ENCODE measurements at regions not wholly inside any gene's neighbourhood (a gene's known extent, or its start where the extent isn't known, plus 50 kb on each side); places are given as distances from the start of the nearest gene placed in this dataset.

- H3K4me3 ChIP-seq (ENCODE audit: low read length, poor library complexity, severe bottlenecking) = no peak overlapping the region
- no peaks in the 10 kb centered on the region for H3K36me3 ChIP-seq (ENCODE audit: insufficient read depth, low read length)
- no peaks in the 10 kb centered on the region for H3F3A ChIP-seq (ENCODE audit: low read depth)
- H3K9me2 ChIP-seq (replicated peaks; ENCODE audit: low read depth, low read length) = no peaks in the 10 kb centered on the region
- H4K20me1 ChIP-seq (ENCODE audit: insufficient read depth, low read length, poor library complexity, severe bottlenecking) = no peaks in the 10 kb centered on the region
- 0 out of 2 replicates have a peak, but pooled peaks cover 4% of the 10 kb centered on the region for H3K9me3 ChIP-seq (ENCODE audit: insufficient read depth, low read depth, low read length)
- no peak overlapping the region for H2AFZ ChIP-seq (ENCODE audit: low read length)
- H3K9ac ChIP-seq (ENCODE audit: low read depth, low read length, poor library complexity, severe bottlenecking) = no peak overlapping the region
- H3K4me1 ChIP-seq (ENCODE audit: insufficient read depth, low read length, poor library complexity, severe bottlenecking) = no peaks in the 10 kb centered on the region
- H3K79me2 ChIP-seq (ENCODE audit: insufficient read depth, low read length) = no peaks in the 10 kb centered on the region
- no peak for TF ChIP-seq EZH2phosphoT487 (IDR thresholded peaks at IDR 0.05; ENCODE audit: borderline replicate concordance)
- TF ChIP-seq CTCF (conservative IDR thresholded peaks at IDR 0.05; ENCODE audit: low read length) = no peak
- no peaks in the 10 kb centered on the region for H3K27me3 ChIP-seq (ENCODE audit: insufficient read depth, low read length, poor library complexity, severe bottlenecking)
- no peak overlapping the region for H3K4me2 ChIP-seq (ENCODE audit: low read depth, low read length, poor library complexity, severe bottlenecking)
Observed at GRCh38 chr4:33512397-33512796, 2731.9 kb downstream of the ARAP2 start.

- TF ChIP-seq CTCF (conservative IDR thresholded peaks at IDR 0.05; ENCODE audit: low read length) = no peak
- TF ChIP-seq EZH2phosphoT487 (IDR thresholded peaks at IDR 0.05; ENCODE audit: borderline replicate concordance) = no peak
- Histone ChIP-seq H3K9me2 (replicated peaks; ENCODE audit: low read depth, low read length) (no peaks in the 10 kb centered on the region), H3K9me3 (ENCODE audit: insufficient read depth, low read depth, low read length) (0 out of 2 replicates have a peak, but pooled peaks cover 4% of the 10 kb centered on the region), H3K36me3 (ENCODE audit: insufficient read depth, low read length) (no peaks in the 10 kb centered on the region), H3K79me2 (ENCODE audit: insufficient read depth, low read length) (no peaks in the 10 kb centered on the region), H3K4me3 (ENCODE audit: low read length, poor library complexity, severe bottlenecking) (no peak overlapping the region), H3F3A (ENCODE audit: low read depth) (no peaks in the 10 kb centered on the region), H2AFZ (ENCODE audit: low read length) (no peak overlapping the region), H3K4me1 (ENCODE audit: insufficient read depth, low read length, poor library complexity, severe bottlenecking) (no peaks in the 10 kb centered on the region), H3K9ac (ENCODE audit: low read depth, low read length, poor library complexity, severe bottlenecking) (no peak overlapping the region), H4K20me1 (ENCODE audit: insufficient read depth, low read length, poor library complexity, severe bottlenecking) (no peaks in the 10 kb centered on the region), H3K27me3 (ENCODE audit: insufficient read depth, low read length, poor library complexity, severe bottlenecking) (no peaks in the 10 kb centered on the region), H3K4me2 (ENCODE audit: low read depth, low read length, poor library complexity, severe bottlenecking) (no peak overlapping the region)
Observed at GRCh38 chr4:33518856-33519255, 2725.5 kb downstream of the ARAP2 start.

GRCh38 chr4:33532821-33533220 is 2711.5 kb downstream of the ARAP2 start:
- Histone ChIP-seq H2AFZ (ENCODE audit: low read length) (no peak overlapping the region), H3K9ac (ENCODE audit: low read depth, low read length, poor library complexity, severe bottlenecking) (no peak overlapping the region), H3K79me2 (ENCODE audit: insufficient read depth, low read length) (no peaks in the 10 kb centered on the region), H3K4me2 (ENCODE audit: low read depth, low read length, poor library complexity, severe bottlenecking) (no peak overlapping the region), H3K27me3 (ENCODE audit: insufficient read depth, low read length, poor library complexity, severe bottlenecking) (no peaks in the 10 kb centered on the region), H3K9me2 (replicated peaks; ENCODE audit: low read depth, low read length) (no peaks in the 10 kb centered on the region), H3K9me3 (ENCODE audit: insufficient read depth, low read depth, low read length) (no peaks in the 10 kb centered on the region), H3F3A (ENCODE audit: low read depth) (no peaks in the 10 kb centered on the region), H3K36me3 (ENCODE audit: insufficient read depth, low read length) (no peaks in the 10 kb centered on the region), H3K4me1 (ENCODE audit: insufficient read depth, low read length, poor library complexity, severe bottlenecking) (no peaks in the 10 kb centered on the region), H3K4me3 (ENCODE audit: low read length, poor library complexity, severe bottlenecking) (no peak overlapping the region), H4K20me1 (ENCODE audit: insufficient read depth, low read length, poor library complexity, severe bottlenecking) (no peaks in the 10 kb centered on the region)
- TF ChIP-seq EZH2phosphoT487 (IDR thresholded peaks at IDR 0.05; ENCODE audit: borderline replicate concordance) = no peak
- TF ChIP-seq CTCF (conservative IDR thresholded peaks at IDR 0.05; ENCODE audit: low read length) = no peak

Measured in Loucy (cell line).